A673 (cell line): ENCODE measurements at regions not wholly inside any gene's neighbourhood (a gene's known extent, or its start where the extent isn't known, plus 50 kb on each side); places are given as distances from the start of the nearest gene placed in this dataset.

Experiments used
- BruUV-seq: library from RNA; stranded (reverse); fragments of 400-500 nt; replicated peaks from 2 replicates; lab custom pipeline; 2021; lab: Mats Ljungman, UMichigan
- CTCF ChIA-PET: fragments of 300-600 bp; sonication (Branson Sonifier 250); formaldehyde crosslinking; loops from one replicate; lab custom pipeline; 2022; ENCODE audit warnings: antibody characterized with exemption; lab: Charles Lee
- POLR2A ChIA-PET: fragments of 300-600 bp; sonication (Branson Sonifier 250); formaldehyde crosslinking; loops from one replicate; lab custom pipeline; 2022; ENCODE audit warnings: antibody characterized with exemption; ENCODE audit not compliant: low non-redundant PET; lab: Charles Lee
- DNase-seq: peaks from one replicate; pipeline ENCODE4 v3.0.0-alpha.2; 2015; ENCODE audit warnings: low spot score
- H3K27ac ChIP-seq: fragments of 200-600 bp; sonication (generic); 2 replicates; pipeline ENCODE4 v1.5.1; 2016; ENCODE audit warnings: mixed run types, low read depth, mild to moderate bottlenecking, mixed read lengths, antibody characterized with exemption, low read length; ENCODE audit not compliant: poor library complexity, severe bottlenecking
- H3K27me3 ChIP-seq: fragments of 200-600 bp; sonication (generic); replicated peaks from 2 replicates; pipeline ENCODE4 v1.6.1; 2017; ENCODE audit warnings: mixed run types, low read depth, mild to moderate bottlenecking, mixed read lengths, antibody characterized with exemption, low read length; ENCODE audit not compliant: insufficient read depth, poor library complexity
- H3K36me3 ChIP-seq: fragments of 200-600 bp; sonication (generic); 2 replicates; pipeline ENCODE4 v1.6.1; 2016; ENCODE audit warnings: mixed run types, mild to moderate bottlenecking, mixed read lengths, antibody characterized with exemption, low read length; ENCODE audit not compliant: insufficient read depth, poor library complexity, severe bottlenecking
- H3K4me1 ChIP-seq: fragments of 200-600 bp; sonication (generic); 2 replicates; pipeline ENCODE4 v1.6.1; 2017; ENCODE audit warnings: mixed run types, mild to moderate bottlenecking, mixed read lengths, antibody characterized with exemption, low read length; ENCODE audit not compliant: insufficient read depth, poor library complexity, severe bottlenecking
- H3K4me3 ChIP-seq: fragments of 200-600 bp; sonication (generic); 2 replicates; pipeline ENCODE4 v1.5.1; 2016; ENCODE audit warnings: low read depth, mixed run types, mild to moderate bottlenecking, mixed read lengths, low read length; ENCODE audit not compliant: poor library complexity, severe bottlenecking
- H3K9me3 ChIP-seq: fragments of 200-600 bp; sonication (generic); 2 replicates; pipeline ENCODE4 v1.6.1; 2016; ENCODE audit warnings: mixed run types, low read depth, mild to moderate bottlenecking, mixed read lengths, antibody characterized with exemption, low read length; ENCODE audit not compliant: poor library complexity, severe bottlenecking
- CTCF ChIP-seq: fragments of 300-800, 200-600 bp; sonication (generic); conservative IDR thresholded peaks from 2 replicates; pipeline ENCODE4 v1.5.1; 2017; ENCODE audit warnings: low read depth, mild to moderate bottlenecking, antibody characterized with exemption, low read length, moderate library complexity, mixed read lengths
- EZH2 ChIP-seq: fragments of 200-600 bp; sonication (generic); IDR thresholded peaks from 2 replicates; pipeline ENCODE4 v1.6.1; 2017; ENCODE audit warnings: borderline replicate concordance, low read depth, mild to moderate bottlenecking, mixed read lengths, antibody characterized with exemption, low read length; ENCODE audit not compliant: poor library complexity, severe bottlenecking
- intact Hi-C: fragments of 100-400 bp; cut with micrococcal nuclease; formaldehyde crosslinking; loops from one replicate; pipeline ENCODE4 v1.10.0; 2022; ENCODE audit not compliant: unreplicated experiment

- no TSS peak for BruUV-seq
- H3K27ac ChIP-seq = no peak overlapping the region
- no peak for DNase-seq
Measured at GRCh38 chr5:17828681-17829080, 194.4 kb downstream of the TAF11L14 start.

GRCh38 chr5:17829456-17829855, 195.2 kb downstream of the TAF11L14 start:
- Histone ChIP-seq H3K4me1 (no peaks in the 10 kb centered on the region), H3K4me3 (no peak overlapping the region), H3K27me3 (no peaks in the 10 kb centered on the region), H3K36me3 (no peaks in the 10 kb centered on the region), H3K9me3 (no peaks in the 10 kb centered on the region), H3K27ac (no peak overlapping the region)
- CTCF ChIA-PET = no interaction called here
- intact Hi-C loops = no loop called here
- DNase-seq = no peak
- no TSS peak for BruUV-seq
- TF ChIP-seq EZH2 = no peak
- no peak for TF ChIP-seq CTCF
- POLR2A ChIA-PET = no interaction called here

More at GRCh38 chr5:17828681-17829080, 194.4 kb downstream of the TAF11L14 start:
- intact Hi-C loops = no loop called here
- TF ChIP-seq CTCF = no peak
- TF ChIP-seq EZH2 = no peak
- Histone ChIP-seq H3K4me3 (no peak overlapping the region), H3K27me3 (no peaks in the 10 kb centered on the region), H3K9me3 (no peaks in the 10 kb centered on the region), H3K4me1 (no peaks in the 10 kb centered on the region), H3K36me3 (no peaks in the 10 kb centered on the region)
- POLR2A ChIA-PET = no interaction called here
- CTCF ChIA-PET = no interaction called here

GRCh38 chr5:17831279-17831678, 197.0 kb downstream of the TAF11L14 start:
- POLR2A ChIA-PET = no interaction called here
- Histone ChIP-seq H3K4me3 (no peak overlapping the region), H3K4me1 (no peaks in the 10 kb centered on the region), H3K36me3 (no peaks in the 10 kb centered on the region), H3K27ac (no peak overlapping the region), H3K9me3 (no peaks in the 10 kb centered on the region), H3K27me3 (no peaks in the 10 kb centered on the region)
- intact Hi-C loops = no loop called here
- BruUV-seq = no TSS peak
- CTCF ChIA-PET = no interaction called here
- DNase-seq = peak; percentile 55
- TF ChIP-seq EZH2 = no peak
- TF ChIP-seq CTCF = no peak
